ENCODE measurements at regions not wholly inside any gene's neighbourhood (a gene's known extent, or its start where the extent isn't known, plus 50 kb on each side); places are given as distances from the start of the nearest gene placed in this dataset.

- Histone ChIP-seq H3K27me3 (ENCODE audit: control insufficient read depth, insufficient read depth, low read length) (no peaks in the 10 kb centered on the region), H3K36me3 (ENCODE audit: control insufficient read depth, insufficient read depth, low read length) (no peaks in the 10 kb centered on the region), H3K4me3 (ENCODE audit: low read depth, low read length) (no peak overlapping the region)
- TF ChIP-seq CTCF (IDR thresholded peaks at IDR 0.05; ENCODE audit: insufficient read depth, low read length, severe bottlenecking): no peak
- FAIRE-seq: no peak
- DNase-seq (ENCODE audit: low read depth): no peak
Observed at GRCh38 chr2:49837561-49838293, 683.4 kb upstream of the FSHR start.

GRCh38 chr2:49836017-49836416, 681.7 kb upstream of the FSHR start:
- no peaks in the 10 kb centered on the region for H3K36me3 ChIP-seq (ENCODE audit: control insufficient read depth, insufficient read depth, low read length)
- H3K4me3 ChIP-seq (ENCODE audit: low read depth, low read length): no peak overlapping the region
- H3K27me3 ChIP-seq (ENCODE audit: control insufficient read depth, insufficient read depth, low read length): no peaks in the 10 kb centered on the region
- DNase-seq (ENCODE audit: low read depth) (no peak), FAIRE-seq (no peak)
- no peak for TF ChIP-seq CTCF (IDR thresholded peaks at IDR 0.05; ENCODE audit: insufficient read depth, low read length, severe bottlenecking)

GRCh38 chr2:49834433-49834832, 680.1 kb upstream of the FSHR start:
- Histone ChIP-seq H3K36me3 (ENCODE audit: control insufficient read depth, insufficient read depth, low read length) (no peaks in the 10 kb centered on the region), H3K4me3 (ENCODE audit: low read depth, low read length) (no peak overlapping the region), H3K27me3 (ENCODE audit: control insufficient read depth, insufficient read depth, low read length) (no peaks in the 10 kb centered on the region)
- DNase-seq (ENCODE audit: low read depth) (no peak), FAIRE-seq (no peak)
- no peak for TF ChIP-seq CTCF (IDR thresholded peaks at IDR 0.05; ENCODE audit: insufficient read depth, low read length, severe bottlenecking)

DNA sequence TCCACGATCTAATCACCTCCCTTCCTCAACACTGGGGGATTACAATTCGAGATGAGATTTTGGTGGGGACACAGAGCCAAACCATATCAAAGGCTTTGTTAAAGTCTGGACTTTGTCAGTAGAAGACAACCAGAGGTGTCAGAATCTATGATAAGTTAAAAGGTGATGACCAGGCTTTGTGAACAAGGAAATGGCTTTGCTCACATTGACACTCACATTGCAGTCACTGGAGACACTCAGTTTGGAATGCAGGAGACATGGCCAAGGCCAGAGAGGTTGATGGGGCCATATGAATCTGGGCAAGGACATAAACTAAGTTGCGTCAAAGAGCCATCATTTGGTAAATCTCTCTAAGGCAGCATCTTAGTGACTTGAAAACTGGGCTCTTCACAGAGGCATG, 678.2 kb upstream of the FSHR start:
- DNase-seq (ENCODE audit: low read depth) (no peak), FAIRE-seq (no peak)
- Histone ChIP-seq H3K36me3 (ENCODE audit: control insufficient read depth, insufficient read depth, low read length) (no peaks in the 10 kb centered on the region), H3K4me3 (ENCODE audit: low read depth, low read length) (no peak overlapping the region), H3K27me3 (ENCODE audit: control insufficient read depth, insufficient read depth, low read length) (no peaks in the 10 kb centered on the region)
- no peak for TF ChIP-seq CTCF (IDR thresholded peaks at IDR 0.05; ENCODE audit: insufficient read depth, low read length, severe bottlenecking)

DNA sequence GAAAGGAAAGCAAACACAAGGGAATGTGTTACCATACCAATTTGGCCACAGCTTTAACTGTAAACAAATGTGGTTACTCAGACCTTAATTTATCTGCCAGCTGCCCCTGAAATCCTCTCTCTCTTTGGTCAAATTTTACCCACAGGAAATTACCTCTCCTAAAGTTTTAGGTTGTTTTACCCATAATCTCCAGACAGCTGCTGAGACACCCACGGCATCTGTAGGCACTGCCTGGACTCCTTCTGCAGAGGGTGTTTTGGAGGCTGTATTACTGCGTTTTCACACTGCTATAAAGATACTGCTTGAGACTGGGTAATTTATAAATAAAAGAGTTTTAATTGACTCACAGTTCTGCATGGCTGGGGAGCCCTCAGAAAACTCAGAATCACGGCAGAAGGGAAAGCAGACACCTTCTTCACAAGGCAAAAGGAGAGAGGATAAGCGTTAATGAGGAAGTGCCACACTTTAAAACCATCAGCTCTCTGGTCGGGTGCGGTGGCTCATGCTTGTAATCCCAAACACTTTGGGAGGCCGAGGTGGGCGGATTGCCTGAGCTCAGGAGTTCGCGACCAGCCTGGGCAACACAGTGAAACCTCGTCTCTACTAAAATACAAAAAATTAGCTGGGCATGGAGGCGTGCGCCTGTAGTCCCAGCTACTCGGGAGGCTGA, 677.5 kb upstream of the FSHR start:
- no peak for TF ChIP-seq CTCF (IDR thresholded peaks at IDR 0.05; ENCODE audit: insufficient read depth, low read length, severe bottlenecking)
- FAIRE-seq: no peak
- Histone ChIP-seq H3K36me3 (ENCODE audit: control insufficient read depth, insufficient read depth, low read length) (no peaks in the 10 kb centered on the region), H3K4me3 (ENCODE audit: low read depth, low read length) (no peak overlapping the region), H3K27me3 (ENCODE audit: control insufficient read depth, insufficient read depth, low read length) (no peaks in the 10 kb centered on the region)
- DNase-seq (ENCODE audit: low read depth): no peak

Data from bronchial epithelial cell (primary cell).